HG03378 (cell line): ENCODE measurements at regions not wholly inside any gene's neighbourhood (a gene's known extent, or its start where the extent isn't known, plus 50 kb on each side); places are given as distances from the start of the nearest gene placed in this dataset.

Experiments
- ATAC-seq: cut with Tn5 transposase; IDR thresholded peaks from one replicate; pipeline ENCODE4 v1.9.1; 2021; ENCODE audit warnings: mild to moderate bottlenecking, moderate library complexity; ENCODE audit not compliant: unreplicated experiment

DNA sequence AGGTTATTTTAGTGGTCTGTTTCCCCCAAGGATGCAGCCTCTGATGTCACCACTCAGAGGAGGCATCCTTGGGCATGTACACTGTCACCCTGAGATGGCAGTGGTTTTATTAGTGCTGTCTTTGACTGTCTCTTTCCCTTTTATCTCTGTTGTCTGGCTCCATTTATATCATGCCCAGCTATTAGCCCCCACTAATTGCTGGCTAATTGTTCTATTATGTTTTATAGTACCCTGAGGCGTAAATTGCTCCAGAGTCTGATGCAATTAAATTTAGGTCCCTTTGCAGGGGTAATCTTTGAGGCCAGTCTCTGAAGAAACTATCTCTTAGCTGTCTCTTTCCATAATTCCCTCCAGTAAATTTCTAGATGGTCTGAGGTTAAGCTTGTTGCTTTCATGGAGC is 301.0 kb upstream of the KLHL29 start:
- ATAC-seq = no peak

DNA sequence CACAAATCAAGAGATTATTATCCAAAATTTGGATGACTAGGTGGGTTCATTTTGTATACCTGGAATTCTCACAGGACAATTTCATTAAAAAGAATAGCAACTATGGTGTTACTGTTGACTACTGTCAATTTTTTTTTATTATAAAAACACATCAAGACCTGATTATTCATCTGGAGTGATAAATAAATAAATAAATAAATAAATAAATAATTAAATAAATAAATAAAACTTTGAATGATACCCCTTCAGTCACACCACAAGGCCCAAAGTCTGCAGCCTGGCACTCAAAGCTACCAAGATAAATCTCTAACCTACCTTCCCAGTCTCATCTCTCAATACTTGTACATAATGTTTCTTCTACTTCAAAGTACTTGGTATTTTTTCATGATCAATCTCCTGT is 294.0 kb upstream of the KLHL29 start:
- no peak for ATAC-seq

DNA sequence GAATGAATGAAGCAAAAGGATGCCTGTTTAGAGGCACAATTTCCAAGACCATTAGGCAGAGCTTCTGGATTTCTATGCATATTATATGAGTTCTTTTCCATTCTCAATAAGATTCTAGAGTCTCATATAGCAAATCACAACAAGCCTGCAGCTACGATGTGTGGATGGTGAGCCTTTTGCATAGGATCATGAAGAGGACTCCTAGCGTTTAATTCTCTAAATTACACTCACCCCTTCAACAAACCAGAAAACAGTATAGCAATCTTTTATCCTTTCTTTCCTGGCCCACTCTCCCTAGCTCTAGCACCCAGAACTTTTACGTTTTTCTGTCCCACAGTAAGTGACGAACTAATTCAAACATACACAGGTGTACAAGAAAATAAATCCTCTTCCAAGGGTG is 293.1 kb upstream of the KLHL29 start:
- no peak for ATAC-seq

GRCh38 chr2:23092831-23093230 is 292.1 kb upstream of the KLHL29 start:
- ATAC-seq = no peak

DNA sequence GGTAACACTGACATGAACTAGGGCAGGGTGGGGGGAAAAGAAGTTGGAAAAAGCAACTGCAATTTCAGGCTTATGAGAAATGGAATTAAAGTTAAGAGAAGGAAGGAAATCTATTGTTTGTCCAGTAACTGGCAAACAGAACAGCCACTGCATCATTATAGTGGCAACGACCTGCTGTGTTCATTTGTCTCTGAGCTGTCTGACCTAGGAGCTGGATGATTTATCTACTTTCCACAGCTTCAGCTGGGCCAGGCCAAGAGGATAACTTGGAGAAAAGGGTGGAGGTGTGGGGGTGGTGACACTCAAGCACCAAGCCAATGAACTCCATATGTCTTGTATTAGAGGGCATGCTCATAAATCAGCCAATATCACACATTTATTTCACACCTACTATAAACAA is 291.5 kb upstream of the KLHL29 start:
- ATAC-seq = no peak

- ATAC-seq = no peak
These were observed 287.9 kb upstream of the KLHL29 start for GRCh38 chr2:23096906-23097602.

- no peak for ATAC-seq
These were observed 284.6 kb upstream of the KLHL29 start for GRCh38 chr2:23100406-23100805.

DNA sequence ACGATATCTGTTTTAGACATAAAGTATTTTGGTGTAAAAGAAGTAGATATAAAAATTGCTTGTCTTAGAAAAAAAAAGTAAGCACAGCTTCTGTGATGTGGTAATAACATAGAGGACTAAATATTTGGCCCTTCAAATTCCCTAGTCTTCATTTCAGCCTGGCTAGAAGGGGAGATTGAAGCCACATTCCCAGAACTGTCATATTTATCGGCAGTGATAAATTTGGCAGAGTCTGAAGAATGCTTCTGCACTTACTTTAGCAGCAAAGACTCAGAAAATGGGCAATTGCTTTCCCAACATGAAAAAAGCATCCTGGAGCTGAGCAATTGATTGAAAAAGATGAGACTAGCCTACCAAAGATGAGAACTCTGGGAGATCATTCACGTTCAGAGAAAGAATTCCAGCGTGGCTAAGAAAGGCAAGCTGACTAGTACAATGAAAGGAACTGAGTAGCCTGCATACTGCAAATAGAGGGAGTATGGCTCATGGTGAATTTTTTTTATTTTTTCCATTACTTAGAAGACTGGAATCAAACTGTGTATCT is 278.7 kb upstream of the KLHL29 start:
- ATAC-seq = no peak

DNA sequence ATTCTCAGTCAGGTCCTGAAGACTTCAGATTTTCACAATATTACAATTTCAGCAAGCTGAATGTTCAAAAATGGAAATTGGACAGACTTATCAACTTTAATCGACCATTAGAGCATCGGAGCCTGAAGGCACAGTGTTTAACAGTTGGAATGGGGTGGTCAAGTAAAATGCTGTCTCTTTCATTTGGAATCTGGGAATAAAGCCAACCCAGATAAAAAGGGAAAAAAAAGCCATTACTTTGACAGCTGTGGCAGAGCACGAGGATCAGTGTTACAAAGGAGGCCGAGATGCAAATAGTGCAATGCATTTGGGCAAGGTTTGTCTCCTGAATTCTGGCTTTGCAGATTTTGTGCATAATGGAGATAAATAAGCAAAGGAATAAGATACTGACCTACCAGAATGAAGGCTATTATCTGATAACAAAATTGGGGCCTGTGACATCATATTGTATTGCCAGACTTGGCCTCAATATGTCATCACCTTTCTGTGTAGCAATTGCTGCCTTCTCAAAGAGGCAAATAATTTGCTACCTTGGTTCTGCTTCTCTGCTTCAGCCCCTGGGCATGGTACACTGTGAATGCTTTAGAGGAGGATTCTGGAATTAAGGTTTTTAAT is 277.5 kb upstream of the KLHL29 start:
- ATAC-seq = no peak

DNA sequence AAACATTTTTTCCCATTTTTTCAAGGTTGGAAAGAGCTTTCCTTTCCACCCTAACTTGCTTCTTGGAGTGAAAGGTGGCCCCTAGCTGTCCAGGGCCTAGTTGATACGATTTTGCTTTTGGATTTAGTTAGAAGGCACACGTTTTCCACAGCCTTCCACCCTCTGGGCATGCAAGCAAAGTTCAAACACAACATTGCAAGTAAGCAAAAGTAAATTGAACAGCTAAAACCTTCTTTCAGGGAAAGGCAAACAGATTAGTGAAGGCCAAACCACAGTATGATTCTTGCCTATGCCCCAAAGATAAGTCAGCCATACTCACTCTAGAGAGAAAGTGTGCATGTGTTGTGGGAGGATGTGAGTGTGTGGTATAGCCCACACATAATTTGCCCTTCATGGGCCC is 273.7 kb upstream of the KLHL29 start:
- no peak for ATAC-seq

GRCh38 chr2:23112517-23112916 is 272.5 kb upstream of the KLHL29 start:
- ATAC-seq = no peak

GRCh38 chr2:23114299-23114698 is 270.7 kb upstream of the KLHL29 start:
- no peak for ATAC-seq

- no peak for ATAC-seq
These were observed 266.7 kb upstream of the KLHL29 start for GRCh38 chr2:23118313-23118712.

DNA sequence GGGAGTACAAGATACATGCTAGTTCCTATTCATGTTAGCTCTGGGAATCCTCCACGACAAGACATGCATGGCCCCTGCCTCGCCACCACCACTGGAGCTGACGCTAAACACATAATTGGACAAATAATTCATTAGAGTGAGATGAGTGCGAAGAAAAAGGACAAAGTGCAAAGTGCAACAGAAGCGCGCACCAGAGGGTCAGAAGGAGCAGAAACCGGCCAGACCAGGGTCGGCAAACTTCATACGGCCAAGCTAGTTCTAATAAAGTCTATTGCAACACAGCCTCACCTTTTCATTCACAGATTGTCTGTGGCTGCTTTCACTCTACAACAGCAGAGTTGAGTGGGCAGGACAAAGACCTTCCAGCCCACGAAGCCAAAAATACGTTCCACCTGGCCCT is 266.1 kb upstream of the KLHL29 start:
- ATAC-seq = no peak

DNA sequence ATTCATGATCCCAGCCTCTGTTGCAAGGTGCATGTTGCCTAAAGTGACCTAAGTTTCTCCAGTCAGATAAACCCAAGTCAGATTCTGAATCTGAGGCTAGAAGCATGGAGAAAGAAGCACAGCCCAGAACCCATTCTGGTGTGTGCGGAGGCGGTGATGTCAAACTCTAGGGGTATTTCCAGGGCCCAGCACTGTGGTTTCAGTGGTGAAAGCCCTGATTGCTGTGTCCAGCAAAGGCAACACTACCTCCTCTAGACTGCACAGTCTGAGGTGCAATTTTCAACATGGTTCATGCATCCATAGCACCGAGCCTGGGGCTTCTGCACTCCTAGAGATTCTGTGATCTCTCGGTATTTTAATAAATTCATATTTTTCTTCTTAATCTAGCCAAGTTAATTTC is 264.8 kb upstream of the KLHL29 start:
- ATAC-seq = no peak

GRCh38 chr2:23121968-23122648 is 262.9 kb upstream of the KLHL29 start:
- no peak for ATAC-seq

DNA sequence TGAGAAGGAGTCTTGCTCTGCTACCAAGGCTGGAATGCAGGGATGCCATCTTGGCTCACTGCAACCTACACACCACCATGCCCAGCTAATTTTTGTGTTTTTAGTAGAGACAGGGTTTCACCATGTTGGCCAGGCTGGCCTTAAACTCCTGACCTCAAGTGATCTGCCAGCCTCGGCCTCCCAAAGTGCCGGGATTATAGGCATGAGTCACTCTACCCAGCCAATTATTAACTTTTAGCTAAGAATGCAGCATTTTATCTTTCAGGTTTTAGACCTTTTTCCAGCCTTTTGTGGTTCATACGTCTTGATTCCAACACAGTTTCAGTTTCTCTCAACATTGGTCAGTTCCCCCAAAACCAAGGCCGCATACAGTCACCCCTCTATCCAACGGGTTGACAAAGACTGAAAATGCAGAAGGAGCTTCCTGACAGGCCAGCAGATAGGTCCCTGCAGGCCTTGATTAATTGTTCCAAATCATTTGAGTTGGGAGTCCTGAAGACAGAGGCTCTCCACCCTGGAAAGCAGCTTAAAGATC is 262.2 kb upstream of the KLHL29 start:
- no peak for ATAC-seq

- ATAC-seq = no peak
These were observed 261.3 kb upstream of the KLHL29 start for GRCh38 chr2:23123686-23124085.

GRCh38 chr2:23124214-23124750 is 260.7 kb upstream of the KLHL29 start:
- ATAC-seq = no peak

DNA sequence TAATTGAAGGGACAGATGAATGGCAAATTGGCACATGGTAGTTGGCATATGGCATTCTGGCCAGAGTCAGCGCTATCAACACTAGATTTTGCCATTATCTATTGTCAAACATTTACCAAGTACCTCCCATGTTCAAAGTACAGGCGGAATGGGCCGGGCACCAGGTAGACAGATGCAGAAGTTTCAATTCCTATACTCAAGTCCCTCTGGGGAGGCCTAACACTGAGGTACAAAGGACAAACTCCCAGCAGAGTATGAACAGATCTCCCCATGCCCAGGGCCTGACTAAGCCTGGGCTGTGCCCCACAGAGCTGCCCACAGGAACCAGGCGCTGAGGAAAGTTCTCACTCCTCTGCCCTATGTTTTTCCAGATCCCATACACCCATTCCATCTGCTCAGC is 257.5 kb upstream of the KLHL29 start:
- ATAC-seq = no peak

DNA sequence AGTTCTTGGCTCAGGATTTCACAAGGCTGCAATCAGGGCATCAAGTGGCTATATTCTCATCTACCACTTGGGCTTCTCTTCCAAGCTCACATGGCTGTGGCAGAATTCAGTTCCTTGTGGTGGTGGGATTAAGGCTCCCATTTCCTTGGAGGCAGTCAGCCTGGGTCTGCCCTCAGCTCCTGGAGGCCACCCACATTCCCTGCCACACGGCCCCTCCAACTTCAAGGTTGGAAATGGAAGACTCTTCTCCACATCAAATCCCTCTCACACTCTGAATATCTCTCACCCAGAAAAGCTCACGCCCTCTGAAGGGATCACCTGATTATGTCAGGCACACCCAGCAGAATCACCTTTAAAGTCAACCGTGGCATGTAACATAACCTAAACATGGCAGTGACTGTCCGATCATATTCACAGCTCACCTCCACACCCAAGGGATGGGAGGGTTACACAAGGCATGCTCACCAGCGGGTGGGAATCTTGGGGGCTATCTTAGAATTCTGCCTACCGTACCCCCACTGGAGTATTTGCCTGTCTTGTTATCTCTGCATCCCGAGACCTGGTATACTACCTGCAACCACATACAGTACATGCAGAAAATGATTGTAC is 256.2 kb upstream of the KLHL29 start:
- no peak for ATAC-seq
